Ovary (tissue), 7 donors: ENCODE measurements at regions not wholly inside any gene's neighbourhood (a gene's known extent, or its start where the extent isn't known, plus 50 kb on each side); places are given as distances from the start of the nearest gene placed in this dataset.

Experiments
- DNase-seq, 5 donors: peaks; one replicate each; pipeline ENCODE4 v3.0.0-alpha.2; 2019 to 2020
- H3K27ac ChIP-seq, 2 donors: fragments of 200-600 bp; one replicate each; pipeline versions ENCODE4 v1.5.1 to v1.8.0; 2019 to 2022
- H3K27me3 ChIP-seq: fragments of 200-600 bp; one replicate; pipeline ENCODE4 v1.8.0; 2022
- H3K36me3 ChIP-seq: fragments of 200-600 bp; sonication (generic); one replicate; pipeline ENCODE4 v1.5.1; 2019
- H3K4me1 ChIP-seq: one replicate; pipeline ENCODE4 v1.8.1; 2013; ENCODE audit warnings: mild to moderate bottlenecking, moderate library complexity; ENCODE audit not compliant: insufficient read depth
- H3K4me3 ChIP-seq: fragments of 200-600 bp; sonication (generic); one replicate; pipeline ENCODE4 v1.5.1; 2017
- H3K9me3 ChIP-seq, 2 donors: fragments of 200-600 bp in 1 of 2; sonication (generic) in 1 of 2; one replicate each; pipeline versions ENCODE4 v1.5.1 to v1.8.1; 2013 to 2019; ENCODE audit warnings: mild to moderate bottlenecking in 1 of 2, moderate library complexity in 1 of 2
- EP300 ChIP-seq: sonication (generic); formaldehyde crosslinking; IDR thresholded peaks from one replicate; pipeline ENCODE4 v1.6.1; 2017; ENCODE audit warnings: antibody characterized with exemption
- POLR2A ChIP-seq: fragments of 450-650 bp; IDR thresholded peaks from one replicate; pipeline ENCODE4 v1.6.1; 2017; ENCODE audit warnings: antibody characterized with exemption, mild to moderate bottlenecking, moderate library complexity
- WGBS, 3 donors: extraction: QIAGEN DNeasy Blood & Tissue Kit in 1 of 3; methylation state at CpG; one replicate each; pipeline versions ENCODE4 v1.1.5 to v1.1.7; 2013 to 2017; 5-methylcytosine and 5-hydroxymethylcytosine counted together
- intact Hi-C, 4 donors: fragments of 100-400 bp; cut with DNase I; formaldehyde crosslinking; loops; one replicate each; pipeline versions ENCODE4 v1.11.0 to v1.15.1; 2022 to 2023
- TF ChIP-seq, protein P1 (sequence below), 3 donors: fragments of 450-650 bp in 2 of 3; fragments of 200-600 bp in 1 of 3; IDR thresholded peaks; one replicate each; pipeline versions ENCODE4 v1.5.1 to v1.8.0; 2016 to 2022; ENCODE audit warnings: antibody characterized with exemption in 3 of 3, mild to moderate bottlenecking in 1 of 3
- donor health status: DM: no; HTN: no; CAD: no; lungs with moderate emphysema.
- donor health status: DM: no; HTN: no; CAD: no.
- donor health status: Bipolar disorder and iron deficiency.
- donor health status: DM: no; HTN: no; CAD: no.
- donor health status: DM: yes; HTN: yes; CAD: no.

DNA sequence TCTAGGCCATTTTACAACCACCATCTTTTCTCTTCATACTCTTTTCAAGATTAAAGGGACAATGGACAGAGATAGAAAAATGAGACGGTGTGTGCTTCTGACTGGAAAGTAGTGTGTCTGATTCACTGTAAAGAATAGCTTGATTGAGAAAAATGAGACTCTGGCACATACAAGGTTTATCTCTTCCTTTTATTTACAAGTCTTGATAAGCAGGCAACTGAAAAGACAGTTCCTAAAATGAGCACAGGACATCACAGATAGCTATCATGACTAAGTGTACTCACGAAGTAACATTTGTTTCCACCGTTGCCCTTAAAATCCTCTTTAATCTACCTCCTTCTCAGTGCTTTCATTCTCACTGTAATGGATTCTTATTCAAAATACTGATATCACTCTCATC is 383.0 kb downstream of the TBC1D32 start:
- Histone ChIP-seq H3K9me3 (no peaks in the 10 kb centered on the region), H3K27ac (no peak overlapping the region), H3K27me3 (no peaks in the 10 kb centered on the region), H3K4me1 (no peaks in the 10 kb centered on the region), H3K4me3 (no peak overlapping the region), H3K36me3 (no peaks in the 10 kb centered on the region)
- 77 to 82% (median 79%) methylated on average over 3 of the region's 3 CpGs for WGBS, 3 donors
- TF ChIP-seq EP300 (no peak), POLR2A (no peak)
- TF ChIP-seq, protein P1, sequence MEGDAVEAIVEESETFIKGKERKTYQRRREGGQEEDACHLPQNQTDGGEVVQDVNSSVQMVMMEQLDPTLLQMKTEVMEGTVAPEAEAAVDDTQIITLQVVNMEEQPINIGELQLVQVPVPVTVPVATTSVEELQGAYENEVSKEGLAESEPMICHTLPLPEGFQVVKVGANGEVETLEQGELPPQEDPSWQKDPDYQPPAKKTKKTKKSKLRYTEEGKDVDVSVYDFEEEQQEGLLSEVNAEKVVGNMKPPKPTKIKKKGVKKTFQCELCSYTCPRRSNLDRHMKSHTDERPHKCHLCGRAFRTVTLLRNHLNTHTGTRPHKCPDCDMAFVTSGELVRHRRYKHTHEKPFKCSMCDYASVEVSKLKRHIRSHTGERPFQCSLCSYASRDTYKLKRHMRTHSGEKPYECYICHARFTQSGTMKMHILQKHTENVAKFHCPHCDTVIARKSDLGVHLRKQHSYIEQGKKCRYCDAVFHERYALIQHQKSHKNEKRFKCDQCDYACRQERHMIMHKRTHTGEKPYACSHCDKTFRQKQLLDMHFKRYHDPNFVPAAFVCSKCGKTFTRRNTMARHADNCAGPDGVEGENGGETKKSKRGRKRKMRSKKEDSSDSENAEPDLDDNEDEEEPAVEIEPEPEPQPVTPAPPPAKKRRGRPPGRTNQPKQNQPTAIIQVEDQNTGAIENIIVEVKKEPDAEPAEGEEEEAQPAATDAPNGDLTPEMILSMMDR (IDR thresholded peaks at IDR 0.05) = no peak
- intact Hi-C loops = no loop called here
- DNase-seq = no peak

DNA sequence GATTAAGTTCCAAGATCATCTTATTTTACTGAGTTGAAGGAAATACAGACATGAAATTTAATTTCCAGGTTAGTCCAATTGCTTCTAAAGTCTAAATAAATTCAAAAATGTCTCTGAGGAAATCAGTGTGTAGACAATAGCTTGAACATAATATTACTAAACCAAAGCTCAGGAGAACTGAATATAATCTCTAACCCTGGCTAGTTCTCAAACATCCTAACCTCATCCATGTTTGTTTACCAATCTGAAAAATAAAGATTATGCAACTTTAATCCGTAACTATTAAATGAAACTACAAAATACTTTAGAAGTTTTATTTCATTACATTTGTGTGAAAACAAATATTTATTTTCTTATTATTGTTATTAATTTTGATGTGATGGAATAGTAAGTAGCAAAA is 387.2 kb downstream of the TBC1D32 start:
- Histone ChIP-seq H3K27me3 (no peaks in the 10 kb centered on the region), H3K27ac (no peak overlapping the region), H3K4me3 (no peak overlapping the region), H3K9me3 (no peaks in the 10 kb centered on the region), H3K36me3 (no peaks in the 10 kb centered on the region), H3K4me1 (no peaks in the 10 kb centered on the region)
- TF ChIP-seq, protein P1 (IDR thresholded peaks at IDR 0.05) = no peak
- TF ChIP-seq EP300 = no peak
- no peak for TF ChIP-seq POLR2A
- no peak for DNase-seq
- intact Hi-C loops = loop anchor here in 1 of 4 donors (5.0 kb wide), 1 partner anchor 1660 kb away; no protein-coding TSS in a partner anchor
- 0% methylated on average over 1 of the region's 1 CpG for WGBS, 3 donors

DNA sequence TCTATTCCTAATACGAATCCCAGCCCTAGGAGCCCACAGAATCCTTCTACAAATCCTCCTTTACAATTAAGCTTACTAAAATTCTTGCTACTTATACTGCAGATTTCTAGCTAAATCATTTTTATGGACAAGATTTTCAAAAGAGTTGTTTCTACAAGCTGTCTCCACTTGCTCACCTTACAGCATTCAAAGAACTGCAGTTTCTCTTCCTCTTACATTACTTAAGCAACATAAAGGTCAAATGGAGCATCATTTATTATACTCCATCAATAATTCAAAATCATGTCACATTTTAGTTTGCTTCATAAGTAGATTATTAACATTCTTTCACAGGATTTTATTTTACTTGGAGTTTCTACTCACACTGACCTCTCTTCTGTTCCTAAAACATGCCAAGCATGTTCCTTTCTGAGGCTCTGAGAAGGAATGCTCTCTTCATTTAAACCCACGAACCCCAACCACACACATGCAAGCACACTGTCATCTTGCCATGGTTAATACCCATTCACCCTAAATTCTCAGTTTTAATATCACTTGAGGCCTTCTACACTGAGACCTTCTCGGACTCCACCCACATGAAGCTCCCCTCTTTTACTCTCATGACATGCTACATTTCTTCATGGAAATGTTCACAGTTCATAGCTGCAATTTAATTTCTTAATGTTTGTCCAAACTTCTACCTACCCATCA is 388.2 kb downstream of the TBC1D32 start:
- no peaks in the 10 kb centered on the region for H3K27me3 ChIP-seq
- H3K4me1 ChIP-seq = no peaks in the 10 kb centered on the region
- no peak for DNase-seq
- intact Hi-C loops = loop anchor here in 1 of 4 donors (5.0 kb wide), 1 partner anchor 1659 kb away; no protein-coding TSS in a partner anchor
- H3K9me3 ChIP-seq = no peaks in the 10 kb centered on the region
- H3K36me3 ChIP-seq = no peaks in the 10 kb centered on the region
- 68 to 69% (median 69%) methylated on average over 3 of the region's 3 CpGs for WGBS, 3 donors
- TF ChIP-seq EP300 = no peak
- TF ChIP-seq POLR2A = no peak
- TF ChIP-seq, protein P1 (IDR thresholded peaks at IDR 0.05) = no peak
- no peak overlapping the region for H3K27ac ChIP-seq
- no peak overlapping the region for H3K4me3 ChIP-seq

DNA sequence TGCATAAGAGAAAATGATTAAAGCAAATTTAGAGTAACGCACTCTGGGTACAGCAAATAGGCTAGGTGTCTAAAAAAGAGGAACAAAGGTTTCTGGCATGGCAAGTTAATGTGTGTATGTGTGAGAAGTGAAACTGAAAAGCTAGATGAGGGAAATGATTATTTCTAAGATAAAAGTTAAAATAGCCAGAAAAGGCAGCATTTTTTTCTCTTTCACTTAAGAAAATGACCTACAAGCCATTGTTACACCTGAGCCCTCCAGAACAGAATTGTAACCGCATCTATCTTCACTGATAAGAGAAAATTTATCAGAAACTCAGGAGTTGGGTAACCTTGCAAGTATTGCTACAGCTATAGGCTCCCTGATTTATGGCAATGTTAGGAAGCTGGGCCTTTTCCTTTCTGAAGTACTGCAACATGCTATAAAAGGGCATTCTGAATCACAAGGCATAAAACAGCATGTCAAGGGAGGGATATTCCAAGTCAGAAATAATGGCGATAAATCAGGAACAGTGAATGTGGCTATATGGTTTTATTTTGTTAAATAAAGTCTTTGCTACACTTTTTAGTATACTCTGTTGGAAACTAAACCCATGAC is 395.3 kb downstream of the TBC1D32 start:
- H3K36me3 ChIP-seq = no peaks in the 10 kb centered on the region
- H3K27me3 ChIP-seq = no peaks in the 10 kb centered on the region
- H3K4me3 ChIP-seq = no peak overlapping the region
- H3K4me1 ChIP-seq = no peaks in the 10 kb centered on the region
- H3K9me3 ChIP-seq = no peaks in the 10 kb centered on the region
- WGBS, 3 donors = 79 to 86% (median 84%) methylated on average over 3 of the region's 3 CpGs
- no peak for DNase-seq
- intact Hi-C loops = no loop called here
- no peak overlapping the region for H3K27ac ChIP-seq
- TF ChIP-seq EP300 = no peak
- no peak for TF ChIP-seq POLR2A
- TF ChIP-seq, protein P1 (IDR thresholded peaks at IDR 0.05) = no peak
